NCI-H1930 (cell line): ENCODE measurements at regions not wholly inside any gene's neighbourhood (a gene's known extent, or its start where the extent isn't known, plus 50 kb on each side); places are given as distances from the start of the nearest gene placed in this dataset.

ENCODE experiments used
- DNase-seq, 2 experiments: peaks; one replicate each; lab custom pipeline; 2025; lab: John Stamatoyannopoulos, UW

DNA sequence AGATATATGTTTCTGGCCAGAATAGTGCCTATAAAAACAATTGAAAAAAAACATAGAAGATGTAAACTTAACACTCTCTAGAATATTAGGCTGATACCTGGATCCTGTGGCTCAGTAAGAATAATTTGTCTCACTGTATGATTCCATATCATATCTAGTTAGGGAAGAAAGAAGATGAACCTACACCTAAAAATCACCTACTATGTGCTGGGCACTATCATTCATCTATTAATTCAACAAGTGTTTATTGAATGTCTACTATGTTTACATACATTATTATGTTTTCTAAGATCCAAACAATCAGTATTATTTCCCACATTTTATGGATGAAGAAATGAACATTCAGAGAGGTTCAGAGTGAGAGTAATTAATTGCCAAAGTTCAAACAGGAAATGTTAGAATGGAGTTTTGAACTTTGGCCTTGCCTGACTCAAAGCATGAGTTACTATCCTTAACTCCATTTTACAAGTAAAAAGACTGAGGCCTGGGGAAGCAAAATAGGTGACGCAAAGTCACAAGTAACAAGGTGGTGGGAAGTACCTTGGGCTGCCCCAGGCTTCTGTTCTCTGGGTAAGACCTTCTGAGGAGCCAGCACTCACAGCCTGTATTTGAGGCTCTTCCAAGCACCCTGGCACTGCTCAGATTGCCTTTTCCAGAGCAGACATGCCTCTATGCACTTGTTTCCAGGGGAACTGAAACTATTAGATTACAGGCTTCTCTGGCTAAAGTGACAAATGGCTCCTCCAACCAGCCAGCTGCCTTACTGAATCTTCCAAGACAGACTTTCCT is 111.1 kb upstream of the ACSL4 start:
- DNase-seq, result no peak

DNA sequence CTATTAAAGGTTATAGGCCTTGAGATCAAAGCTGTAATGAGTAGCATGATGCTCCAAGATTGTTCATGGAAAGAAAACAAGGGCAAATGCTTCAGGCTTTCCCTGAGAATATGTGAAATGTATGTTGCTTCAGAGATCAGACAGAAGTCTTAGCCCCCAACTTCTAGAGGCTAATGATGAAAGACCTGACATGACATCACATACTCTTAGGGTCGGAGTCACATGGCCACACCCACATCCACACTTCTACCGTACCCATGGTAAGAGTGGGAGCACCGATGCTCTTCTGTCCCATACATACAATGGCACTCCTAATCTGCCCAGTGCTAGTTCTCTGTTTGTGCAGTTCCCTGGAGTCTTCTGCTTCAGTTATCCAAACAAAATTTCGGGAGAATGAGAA is 111.9 kb upstream of the ACSL4 start:
- DNase-seq, result no peak

DNA sequence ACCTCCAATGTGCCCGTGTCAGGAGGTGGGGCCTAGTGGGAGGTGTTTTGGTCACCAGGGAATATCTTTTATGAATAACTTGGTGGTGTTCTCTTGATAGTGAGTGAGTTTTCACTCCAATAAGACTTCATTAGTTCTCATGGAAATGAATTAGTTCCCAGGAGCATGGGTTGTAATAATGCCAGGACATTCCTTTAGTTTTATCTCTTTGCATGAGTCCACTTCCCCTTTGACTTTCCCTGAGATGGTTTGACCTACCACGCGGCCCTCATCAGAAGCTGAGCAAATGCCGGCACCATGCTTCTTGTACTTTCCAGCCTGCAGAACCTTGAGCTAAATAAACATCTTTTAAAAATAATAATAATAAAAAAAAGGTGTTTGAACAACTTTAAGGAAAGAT is 112.9 kb upstream of the ACSL4 start:
- no peak for DNase-seq

DNA sequence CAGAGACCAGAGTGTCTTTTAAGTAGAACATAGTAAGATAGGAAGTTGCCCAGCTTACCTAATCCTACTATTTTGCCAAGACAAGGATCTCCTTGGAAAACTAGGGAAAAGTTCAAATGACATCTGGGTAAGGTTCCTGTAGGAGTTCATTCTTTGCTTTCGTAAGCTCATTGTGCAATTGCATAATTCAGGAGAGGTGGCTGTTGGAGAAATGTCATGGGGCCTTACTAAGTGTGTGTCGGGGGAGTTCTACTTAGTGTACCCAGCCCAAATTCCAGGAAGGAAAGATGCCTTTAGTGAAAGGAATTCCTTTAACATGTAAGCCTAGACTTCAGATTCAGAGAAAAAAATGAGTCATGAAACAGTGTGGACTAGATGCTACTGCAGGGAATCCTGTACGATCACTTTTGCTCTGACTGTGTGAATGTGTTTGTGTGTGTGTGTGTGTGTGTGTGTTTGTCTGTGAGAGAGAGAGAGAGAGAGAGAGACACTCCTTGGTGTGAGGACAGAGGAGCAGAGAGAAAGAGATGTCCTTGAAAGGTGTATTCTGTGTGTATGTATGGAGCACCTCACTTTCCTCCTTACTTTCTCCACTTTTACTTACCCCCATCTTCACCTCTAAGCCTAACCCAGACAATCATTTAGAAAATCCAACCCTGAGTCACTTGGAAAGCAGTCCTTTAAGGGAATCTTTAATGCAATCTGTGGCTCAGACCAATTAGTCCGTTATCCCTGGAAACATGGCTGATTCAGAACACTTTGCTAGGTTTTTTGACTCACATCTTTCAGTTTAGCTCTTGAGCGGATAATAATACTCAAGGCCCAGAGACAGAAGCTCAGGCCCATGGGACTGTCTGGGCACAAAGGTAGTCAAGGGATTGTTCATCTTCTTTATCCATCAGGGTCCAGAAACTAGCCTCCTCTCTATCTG is 114.5 kb upstream of the ACSL4 start:
- no peak for DNase-seq

DNA sequence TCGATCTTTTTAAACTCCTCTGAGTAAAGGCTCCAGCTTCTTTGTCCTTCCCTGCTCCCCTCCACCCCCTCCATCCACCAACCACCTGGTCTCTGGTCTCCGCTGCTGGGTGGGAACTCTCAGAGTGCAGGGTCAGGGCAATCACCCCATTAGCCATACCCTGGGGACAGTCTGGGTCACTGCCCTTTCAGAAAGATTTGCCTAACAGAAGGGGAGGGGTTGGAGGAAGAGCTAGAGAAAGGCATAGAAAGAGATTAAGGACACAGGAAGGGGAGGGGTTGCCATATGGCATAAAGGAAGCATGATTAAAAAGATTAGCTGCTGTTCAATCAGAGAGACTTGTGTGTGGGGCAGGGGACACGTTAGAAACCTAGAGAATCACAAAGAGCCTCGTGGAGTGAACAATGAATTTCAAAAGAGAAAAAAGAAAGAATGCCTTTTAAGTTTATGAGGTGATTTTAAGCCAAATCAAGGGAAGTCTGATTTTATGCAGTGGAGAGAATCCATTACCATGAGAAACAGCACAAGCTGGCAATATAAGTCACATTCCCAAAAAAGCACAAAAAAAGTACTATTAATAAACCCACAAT is 115.5 kb upstream of the ACSL4 start:
- DNase-seq, result no peak

DNA sequence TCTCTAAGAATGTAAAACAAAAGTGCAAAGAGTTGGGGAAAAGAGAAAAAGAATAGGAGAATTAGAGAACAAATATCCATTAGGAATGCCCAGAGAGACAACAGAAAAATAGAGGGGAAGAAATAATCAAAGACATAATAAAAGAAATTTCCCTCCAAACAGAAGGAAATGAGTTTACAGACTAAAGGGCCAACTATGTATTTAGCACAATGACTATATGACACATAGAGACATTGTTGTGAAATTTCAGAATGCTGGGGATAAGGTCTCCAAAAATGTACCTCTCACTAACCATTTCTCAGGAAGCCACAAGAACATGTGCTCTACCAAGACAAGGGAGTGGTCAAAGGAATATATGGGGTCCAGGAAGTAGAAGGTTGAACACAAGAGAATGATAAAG is 121.0 kb upstream of the ACSL4 start:
- DNase-seq, result no peak

DNA sequence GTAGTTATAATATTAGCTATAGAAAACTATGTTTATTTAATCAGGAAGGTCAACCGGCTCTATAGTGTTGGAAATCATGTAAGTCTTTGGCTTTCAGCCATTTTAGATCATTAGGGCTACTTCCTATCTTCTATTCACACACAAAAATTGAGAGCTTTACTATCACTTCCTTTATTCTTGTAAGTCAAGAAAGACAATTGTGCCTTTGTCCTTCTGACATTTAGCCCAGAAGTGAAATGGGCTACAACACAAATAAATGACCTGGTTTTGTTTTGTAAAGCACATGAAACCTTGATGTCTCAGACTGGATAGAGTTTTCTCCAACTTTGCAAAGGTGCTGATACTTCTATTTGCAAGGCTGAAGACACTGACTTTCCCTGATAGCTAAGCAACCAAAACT is 122.4 kb upstream of the ACSL4 start:
- no peak for DNase-seq

DNA sequence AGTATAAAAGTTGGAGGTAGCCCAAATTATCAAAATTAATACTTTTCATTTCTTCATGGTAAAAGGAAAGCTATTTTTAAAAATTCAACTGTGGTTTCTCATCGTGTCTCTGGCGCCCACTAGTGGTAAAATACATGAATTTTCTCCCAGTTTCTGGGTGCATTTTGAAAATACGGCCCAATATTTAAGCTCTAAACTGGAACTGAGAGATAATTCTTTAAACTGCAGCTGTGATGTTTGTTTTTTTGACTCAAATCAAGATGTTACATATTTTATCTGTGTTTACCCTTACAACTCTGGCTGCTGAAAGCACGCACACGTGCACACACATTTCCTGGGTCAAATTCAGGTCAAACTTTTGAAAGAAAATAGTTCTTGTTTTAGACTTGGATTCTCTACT is 123.9 kb upstream of the ACSL4 start:
- no peak for DNase-seq

DNA sequence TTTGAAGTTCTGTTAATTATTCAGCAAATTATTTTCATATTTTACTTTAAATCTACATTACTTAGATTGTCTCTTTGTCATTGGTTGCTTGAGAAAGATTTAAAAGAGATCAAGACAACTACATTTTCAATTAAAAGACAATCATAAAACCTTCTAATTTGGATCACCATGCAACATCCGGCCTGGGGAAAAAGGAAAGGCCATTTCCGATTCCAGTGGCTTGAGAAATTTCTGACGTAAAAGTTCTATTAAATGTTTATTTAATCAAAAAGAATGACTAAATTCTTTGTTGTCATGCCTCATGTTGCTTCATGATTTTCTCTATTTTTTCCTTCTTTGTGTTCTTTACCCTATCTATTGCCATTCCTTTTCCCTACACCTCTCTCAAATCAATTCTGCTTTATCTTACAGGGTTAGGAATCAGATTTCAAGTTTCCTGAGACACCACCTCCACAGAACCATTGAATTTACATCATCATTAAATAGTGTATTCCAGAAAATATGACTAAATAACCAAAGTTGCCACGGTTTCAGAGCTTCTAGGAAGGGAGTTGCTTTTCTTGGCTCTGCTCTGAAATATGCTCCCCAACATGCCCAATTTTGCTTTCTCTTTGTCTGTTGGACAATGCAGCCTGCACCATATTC is 124.6 kb upstream of the ACSL4 start:
- no peak for DNase-seq

DNA sequence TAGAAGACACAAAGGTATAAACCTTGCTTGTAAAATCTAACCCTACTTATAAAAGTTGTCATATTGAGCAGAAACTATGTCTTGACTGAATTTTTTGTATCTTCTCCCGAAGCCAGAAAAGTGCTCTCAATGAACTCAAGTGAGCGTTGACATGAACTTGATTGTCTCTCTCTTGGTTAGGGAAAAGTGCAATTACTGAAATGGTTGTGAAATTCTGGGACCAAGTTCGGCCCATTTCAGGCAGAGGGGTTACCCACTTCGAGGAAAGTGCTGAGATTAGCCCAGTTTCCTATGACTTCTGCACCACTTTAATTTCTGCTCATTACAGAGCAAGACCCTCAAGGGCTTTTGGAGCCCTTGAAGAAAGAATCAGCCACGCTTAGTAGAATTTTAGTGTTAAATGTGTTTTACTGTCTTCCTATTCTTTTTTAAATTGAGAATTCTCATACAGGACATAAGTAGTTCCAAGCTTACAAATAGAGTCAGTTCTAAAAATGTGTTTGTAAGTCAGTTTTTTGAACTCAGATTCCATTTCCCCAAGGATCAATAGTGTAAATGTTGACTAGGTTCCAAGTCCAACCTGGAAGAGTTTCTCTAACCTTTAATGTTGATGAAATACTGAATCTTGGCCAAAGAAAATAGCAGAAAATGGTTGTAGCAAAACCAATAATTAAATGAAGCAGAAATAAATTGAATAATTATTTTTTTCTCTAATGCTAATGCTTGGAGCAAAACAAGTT is 125.7 kb upstream of the ACSL4 start:
- no peak for DNase-seq

DNA sequence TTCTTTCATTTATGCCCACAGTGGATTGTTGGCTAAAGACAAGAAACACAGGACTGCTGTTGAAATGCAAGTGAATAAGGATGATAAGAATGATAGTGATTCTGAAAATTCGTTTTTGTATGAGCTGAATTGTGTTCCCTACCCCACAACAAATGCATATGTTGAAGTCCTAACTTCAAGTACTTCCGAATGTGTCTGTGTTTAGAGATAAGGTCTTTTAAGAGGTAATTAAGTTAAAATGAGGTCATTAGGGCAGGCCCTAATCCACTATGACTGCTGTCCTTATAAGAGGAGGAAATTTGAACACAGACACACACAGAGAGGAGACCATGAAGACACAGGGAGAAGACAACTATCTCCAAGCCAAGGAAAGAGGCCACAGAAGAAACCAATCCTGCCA is 126.6 kb upstream of the ACSL4 start:
- DNase-seq, result no peak

DNA sequence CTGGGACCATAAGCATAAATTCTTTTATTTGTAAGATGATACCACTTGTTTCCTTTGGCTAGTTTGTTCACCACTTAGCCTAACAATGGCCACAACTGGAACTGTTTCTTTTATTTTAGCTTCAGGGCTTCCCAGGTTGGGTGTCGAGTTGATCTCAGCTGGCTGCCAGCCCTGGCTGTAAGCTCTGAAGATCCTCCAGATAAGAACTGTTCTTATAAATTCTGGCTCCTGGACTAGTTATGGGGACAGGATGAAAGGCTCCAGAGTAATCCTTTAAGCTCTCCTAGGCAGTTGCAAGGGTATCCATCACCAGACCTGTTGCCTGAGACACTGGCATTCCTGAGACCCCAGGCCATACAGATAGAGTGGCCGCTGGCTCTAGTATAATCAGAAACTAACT is 129.4 kb upstream of the ACSL4 start:
- DNase-seq, result no peak

DNA sequence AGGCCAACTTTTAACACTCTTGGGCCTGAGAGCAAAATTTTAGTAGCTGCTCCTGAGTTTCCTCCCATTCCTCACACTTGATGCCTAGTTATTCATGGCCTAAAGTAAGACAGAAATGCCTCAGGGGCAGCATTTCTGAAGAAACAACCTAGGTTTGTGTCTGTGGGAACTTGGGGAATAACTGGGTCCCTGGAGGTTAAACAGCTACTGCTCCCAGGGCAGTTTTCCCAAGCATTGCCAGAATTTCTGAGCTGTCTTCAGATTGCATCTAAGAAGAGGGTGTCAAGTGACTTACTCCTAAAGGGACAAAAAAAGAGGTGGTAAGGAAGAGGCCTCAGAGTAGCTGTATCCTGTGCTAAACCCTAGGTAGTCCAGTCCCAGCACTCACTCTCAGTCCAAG is 130.8 kb upstream of the ACSL4 start:
- DNase-seq, result no peak

DNA sequence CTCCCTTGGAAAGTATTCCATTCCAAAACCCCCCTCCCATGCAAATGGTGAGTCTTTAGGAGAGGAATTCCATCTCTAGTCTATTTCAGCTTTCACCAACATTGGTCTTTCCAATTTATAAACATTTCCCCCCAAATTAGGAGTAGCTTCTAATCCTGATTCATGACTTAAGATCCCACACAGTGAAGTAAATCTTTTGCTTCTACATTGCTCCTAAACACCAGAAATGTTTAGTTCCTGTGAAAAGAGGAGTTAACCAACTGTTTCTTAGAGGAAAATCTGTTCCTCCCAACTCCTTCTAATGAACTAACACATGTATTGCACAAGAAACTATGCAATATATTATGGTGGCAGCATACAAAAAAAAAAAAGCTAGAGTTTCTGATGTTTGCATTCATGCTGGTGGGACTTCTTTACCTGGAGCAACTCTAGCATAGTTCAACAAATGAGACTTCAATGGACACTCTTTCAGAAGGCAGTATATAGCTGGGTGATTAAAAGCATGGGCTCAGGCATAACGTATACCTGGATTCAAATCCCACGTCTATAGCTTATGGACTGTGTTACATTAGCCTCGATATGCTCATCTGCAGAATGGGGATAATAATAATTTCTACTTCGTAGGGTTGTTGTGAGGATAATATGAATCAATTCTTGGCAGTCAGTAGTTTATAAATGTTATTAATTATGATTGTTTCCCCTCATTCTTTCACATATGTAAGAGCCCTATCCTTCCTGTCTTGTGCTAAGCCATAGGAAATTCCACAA is 131.6 kb upstream of the TMEM164 start:
- DNase-seq, result no peak

DNA sequence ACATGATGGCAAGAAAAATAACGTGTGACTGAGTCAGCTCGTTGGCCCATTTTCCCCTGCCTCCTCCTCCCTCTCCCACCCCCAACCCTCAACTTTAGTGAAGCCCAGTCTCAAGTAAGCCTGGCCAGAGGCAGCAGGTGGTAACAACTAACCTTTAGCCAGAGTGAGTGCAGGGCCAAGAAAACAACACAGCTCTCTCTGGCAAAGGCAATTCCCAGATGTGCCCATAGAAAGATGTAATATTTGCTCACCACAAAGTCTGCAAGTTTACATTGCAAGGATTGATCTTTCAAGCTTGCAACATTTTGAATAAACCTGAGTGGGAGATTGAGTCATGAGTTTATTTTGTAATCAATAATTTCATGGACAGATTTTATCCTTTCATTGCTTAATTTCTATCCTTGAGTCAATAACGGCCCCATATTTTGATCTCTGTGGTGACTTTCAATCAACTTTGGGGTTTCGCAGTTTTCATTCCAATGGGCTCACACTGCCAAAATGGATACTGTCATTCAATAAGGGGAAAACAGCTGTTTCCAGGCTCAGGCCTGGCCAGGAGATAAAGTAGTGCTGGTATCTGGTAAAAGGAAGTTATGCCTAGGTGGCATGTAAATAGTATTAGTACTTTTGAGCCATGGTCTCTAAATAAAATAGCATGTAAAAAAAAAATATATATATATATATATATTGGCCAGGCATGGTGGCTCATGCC is 130.7 kb upstream of the TMEM164 start:
- DNase-seq, result no peak

DNA sequence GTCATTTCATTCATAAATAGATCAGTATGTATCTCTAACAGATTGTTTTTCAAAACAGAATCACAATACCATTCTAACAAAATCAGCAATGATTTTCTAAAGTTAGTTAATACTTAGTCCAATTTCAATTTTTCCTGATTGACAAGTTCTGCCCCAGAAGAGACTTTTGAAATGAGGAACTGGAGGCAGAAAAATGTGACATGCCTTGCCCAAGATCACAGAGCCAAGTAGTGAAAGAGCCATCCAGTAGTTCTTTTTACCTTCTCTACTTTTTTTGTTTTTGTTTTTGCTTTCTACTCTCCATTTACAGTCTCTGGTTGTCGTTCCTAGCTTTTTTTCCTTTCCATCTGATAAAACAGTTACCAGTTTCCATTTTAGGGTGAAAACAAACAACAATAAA is 129.3 kb upstream of the TMEM164 start:
- DNase-seq, result no peak

DNA sequence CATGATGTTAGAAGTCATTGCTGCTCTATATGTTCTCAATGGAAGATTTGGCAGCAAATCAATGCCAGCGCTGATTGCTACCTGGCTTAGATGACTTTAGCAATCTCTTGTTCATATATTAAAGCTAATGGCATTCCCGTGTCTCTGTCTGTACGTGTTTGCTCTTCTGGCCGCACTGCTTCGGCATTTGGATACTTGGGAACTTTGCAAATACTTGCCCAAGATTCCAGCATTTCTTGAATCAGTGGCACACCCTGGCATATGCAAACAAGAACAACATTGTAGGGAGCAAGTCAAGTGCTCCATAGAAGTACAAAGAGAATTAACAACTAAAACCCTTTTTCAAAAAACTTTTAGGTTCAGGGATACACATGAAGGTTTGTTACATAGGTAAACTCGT is 128.9 kb upstream of the TMEM164 start:
- DNase-seq, result no peak

DNA sequence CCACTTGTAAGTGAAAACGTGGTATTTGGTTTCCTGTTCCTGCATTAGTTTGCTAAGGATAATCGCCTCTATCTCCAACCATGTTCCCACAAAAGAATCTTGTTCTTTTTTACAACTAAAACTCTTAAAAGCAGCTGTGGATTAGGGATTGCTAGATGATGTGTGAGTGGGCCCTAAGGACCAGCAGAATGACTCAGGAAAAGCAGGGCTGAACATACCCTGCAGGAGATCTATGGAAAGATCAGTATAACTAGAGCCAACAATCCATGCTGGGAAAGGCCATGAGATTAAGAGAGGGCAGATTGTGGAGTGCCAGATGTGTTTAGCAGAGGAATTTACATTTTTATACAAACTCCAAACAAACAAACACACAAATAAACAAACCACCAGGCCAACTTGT is 128.4 kb upstream of the TMEM164 start:
- no peak for DNase-seq

DNA sequence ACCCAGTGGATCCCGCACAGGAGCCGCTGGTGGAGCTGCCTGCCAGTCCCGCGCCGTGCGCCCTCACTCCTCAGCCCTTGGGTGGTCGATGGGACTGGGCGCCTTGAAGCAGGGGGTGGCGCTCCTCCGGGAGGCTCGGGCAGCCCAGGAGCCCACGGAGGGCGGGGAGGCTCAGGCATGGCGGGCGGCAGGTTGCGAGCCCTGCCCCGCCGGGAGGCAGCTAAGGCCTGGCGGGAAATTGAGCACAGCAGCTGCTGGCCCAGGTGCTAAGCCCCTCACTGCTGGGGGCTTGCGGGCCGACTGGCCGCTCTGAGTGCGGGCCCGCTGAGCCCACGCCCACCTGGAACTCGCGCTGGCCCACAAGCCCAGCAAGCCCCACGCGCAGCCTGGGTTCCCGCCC is 127.1 kb upstream of the TMEM164 start:
- no peak for DNase-seq

DNA sequence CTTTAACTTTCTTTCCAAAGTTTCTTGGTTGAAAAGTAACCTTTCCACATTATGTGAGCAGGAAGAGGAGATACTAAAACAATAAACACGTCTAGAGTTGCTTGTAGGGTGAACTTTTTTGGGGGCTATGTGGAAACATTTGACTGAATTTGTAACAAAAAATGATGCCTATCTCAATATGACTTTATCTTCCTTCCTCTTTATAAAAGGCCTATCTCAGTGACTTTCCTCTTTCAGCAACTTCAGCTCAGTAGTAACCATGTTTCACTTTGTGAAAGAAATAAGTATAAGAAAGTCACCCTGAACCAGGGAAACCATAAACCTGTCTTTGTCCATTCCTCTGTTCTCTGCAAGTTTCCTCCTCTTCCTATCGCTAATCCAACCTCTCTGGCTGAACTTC is 124.7 kb upstream of the TMEM164 start:
- no peak for DNase-seq
